ENCODE measurements at regions not wholly inside any gene's neighbourhood (a gene's known extent, or its start where the extent isn't known, plus 50 kb on each side); places are given as distances from the start of the nearest gene placed in this dataset.
A peak's percentile ranks its signal among the peaks of the same experiment; 100 is the strongest.
"Not testable (repeated sequence)": the region's sequence is repeated elsewhere in the genome, so short reads cannot be mapped to it uniquely, and the experiment has no call there.

- Histone ChIP-seq H3K27ac (ENCODE audit: insufficient read depth in 1 of 2, low read depth in 1 of 2, low read length in 2 of 2, poor library complexity in 1 of 2, severe bottlenecking in 2 of 2) (no peak overlapping the region), H3K36me3 (ENCODE audit: control insufficient read depth in 4 of 4, insufficient read depth in 4 of 4, low read length in 3 of 4) (no peaks in the 10 kb centered on the region), H3K9me3 (ENCODE audit: control extremely low read depth in 1 of 5, control insufficient read depth in 4 of 5, insufficient read depth in 2 of 5, low read depth in 1 of 5, low read length in 4 of 5) (no peaks in the 10 kb centered on the region), H3K4me1 (ENCODE audit: control extremely low read depth in 1 of 4, control insufficient read depth in 4 of 4, insufficient read depth in 4 of 4, low read length in 3 of 4) (no peaks in the 10 kb centered on the region), H3K27me3 (replicated peaks in 2 of 5; ENCODE audit: control insufficient read depth in 4 of 5, insufficient read depth in 5 of 5, low read length in 4 of 5) (no peaks in the 10 kb centered on the region), H3K4me3 (ENCODE audit: control insufficient read depth in 1 of 7, extremely low read depth in 1 of 7, insufficient read depth in 4 of 7, low read depth in 2 of 7, low read length in 6 of 7) (no peak overlapping the region)
- DNase-seq: no peak
- WGBS (ENCODE audit: insufficient coverage): no CpG with 5 or more reads among the region's 2 CpGs
- CTCF ChIA-PET: interaction anchor here (1.3 kb wide), 2 partner anchors 10 to 20 kb away, joined by 4 to 6 read pairs; no protein-coding TSS in a partner anchor
- POLR2A ChIA-PET: no interaction called here
These were observed 281.6 kb downstream of the HGF start for GRCh38 chr7:81488210-81488609.

- H3K27me3 ChIP-seq (replicated peaks in 2 of 5; ENCODE audit: control insufficient read depth in 4 of 5, insufficient read depth in 5 of 5, low read length in 4 of 5): no peaks in the 10 kb centered on the region
- peak in 1 of 3 donors; percentile 13 for DNase-seq
- H3K27ac ChIP-seq (ENCODE audit: insufficient read depth in 1 of 2, low read depth in 1 of 2, low read length in 2 of 2, poor library complexity in 1 of 2, severe bottlenecking in 2 of 2): no peak overlapping the region
- ChIA-PET POLR2A (no interaction called here), CTCF (interaction anchor here (1.3 kb wide), 2 partner anchors 11 to 19 kb away, joined by 4 to 6 read pairs; no protein-coding TSS in a partner anchor)
- H3K9me3 ChIP-seq (ENCODE audit: control extremely low read depth in 1 of 5, control insufficient read depth in 4 of 5, insufficient read depth in 2 of 5, low read depth in 1 of 5, low read length in 4 of 5): no peaks in the 10 kb centered on the region
- no peaks in the 10 kb centered on the region for H3K36me3 ChIP-seq (ENCODE audit: control insufficient read depth in 4 of 4, insufficient read depth in 4 of 4, low read length in 3 of 4)
- no peaks in the 10 kb centered on the region for H3K4me1 ChIP-seq (ENCODE audit: control extremely low read depth in 1 of 4, control insufficient read depth in 4 of 4, insufficient read depth in 4 of 4, low read length in 3 of 4)
- WGBS (ENCODE audit: insufficient coverage): 20% methylated on average over 3 of the region's 6 CpGs
- H3K4me3 ChIP-seq (ENCODE audit: control insufficient read depth in 1 of 7, extremely low read depth in 1 of 7, insufficient read depth in 4 of 7, low read depth in 2 of 7, low read length in 6 of 7): no peak overlapping the region
These were observed 282.3 kb downstream of the HGF start for GRCh38 chr7:81487516-81487915.

GRCh38 chr7:81484261-81484660 is 285.6 kb downstream of the HGF start:
- no peaks in the 10 kb centered on the region for H3K4me1 ChIP-seq (ENCODE audit: control extremely low read depth in 1 of 4, control insufficient read depth in 4 of 4, insufficient read depth in 4 of 4, low read length in 3 of 4)
- H3K27me3 ChIP-seq (replicated peaks in 2 of 5; ENCODE audit: control insufficient read depth in 4 of 5, insufficient read depth in 5 of 5, low read length in 4 of 5): no peaks in the 10 kb centered on the region
- no peak overlapping the region for H3K27ac ChIP-seq (ENCODE audit: insufficient read depth in 1 of 2, low read depth in 1 of 2, low read length in 2 of 2, poor library complexity in 1 of 2, severe bottlenecking in 2 of 2)
- 38% methylated on average over 2 of the region's 3 CpGs for WGBS (ENCODE audit: insufficient coverage)
- H3K4me3 ChIP-seq (ENCODE audit: control insufficient read depth in 1 of 7, extremely low read depth in 1 of 7, insufficient read depth in 4 of 7, low read depth in 2 of 7, low read length in 6 of 7): no peak overlapping the region
- ChIA-PET POLR2A (no interaction called here), CTCF (interaction anchor here (0.6 to 4.8 kb wide), 9 partner anchors 9 to 1700 kb away, joined by 3 to 18 read pairs (median 3); no protein-coding TSS in a partner anchor)
- no peaks in the 10 kb centered on the region for H3K36me3 ChIP-seq (ENCODE audit: control insufficient read depth in 4 of 4, insufficient read depth in 4 of 4, low read length in 3 of 4)
- peak in 2 of 3 donors; percentile 44 to 58 for DNase-seq
- no peaks in the 10 kb centered on the region for H3K9me3 ChIP-seq (ENCODE audit: control extremely low read depth in 1 of 5, control insufficient read depth in 4 of 5, insufficient read depth in 2 of 5, low read depth in 1 of 5, low read length in 4 of 5)

DNA sequence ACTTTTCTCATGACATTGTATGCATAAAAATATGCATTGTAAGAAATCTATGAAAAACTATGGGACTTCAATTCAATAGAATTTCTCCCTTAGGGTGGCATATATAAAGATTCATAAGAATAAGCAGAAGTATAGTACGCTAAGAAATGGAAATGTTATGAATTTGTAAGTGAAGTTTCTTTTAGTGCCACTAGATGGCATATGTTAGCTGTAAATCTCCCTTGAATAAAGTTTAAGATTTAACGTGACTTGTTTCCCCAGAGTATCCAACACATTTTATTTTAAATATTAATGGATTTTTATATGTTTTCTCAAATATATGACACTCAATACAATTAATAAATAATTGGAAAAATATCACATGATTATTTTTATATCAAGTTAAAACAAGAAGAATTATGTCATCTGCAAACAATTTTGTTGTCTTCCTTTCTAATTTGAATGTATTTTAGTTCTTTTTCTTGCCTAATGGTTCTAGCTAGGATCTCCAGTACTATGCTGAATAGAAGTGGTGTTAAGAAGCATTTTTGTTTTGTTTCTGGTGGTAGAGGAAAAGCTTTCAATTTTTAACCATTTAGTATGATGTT is 287.2 kb downstream of the HGF start:
- Histone ChIP-seq H3K4me3 (ENCODE audit: control insufficient read depth in 1 of 7, extremely low read depth in 1 of 7, insufficient read depth in 4 of 7, low read depth in 2 of 7, low read length in 6 of 7) (no peak overlapping the region), H3K27ac (ENCODE audit: insufficient read depth in 1 of 2, low read depth in 1 of 2, low read length in 2 of 2, poor library complexity in 1 of 2, severe bottlenecking in 2 of 2) (no peak overlapping the region), H3K4me1 (ENCODE audit: control extremely low read depth in 1 of 4, control insufficient read depth in 4 of 4, insufficient read depth in 4 of 4, low read length in 3 of 4) (no peaks in the 10 kb centered on the region), H3K9me3 (ENCODE audit: control extremely low read depth in 1 of 5, control insufficient read depth in 4 of 5, insufficient read depth in 2 of 5, low read depth in 1 of 5, low read length in 4 of 5) (no peaks in the 10 kb centered on the region), H3K27me3 (replicated peaks in 2 of 5; ENCODE audit: control insufficient read depth in 4 of 5, insufficient read depth in 5 of 5, low read length in 4 of 5) (no peaks in the 10 kb centered on the region), H3K36me3 (ENCODE audit: control insufficient read depth in 4 of 4, insufficient read depth in 4 of 4, low read length in 3 of 4) (no peaks in the 10 kb centered on the region)
- peak; percentile 28 to 63 (median 63) for DNase-seq
- WGBS (ENCODE audit: insufficient coverage): no CpG with 5 or more reads among the region's 2 CpGs
- POLR2A ChIA-PET: no interaction called here
- CTCF ChIA-PET: interaction anchor here (0.9 to 4.8 kb wide), 9 partner anchors 9 to 1089 kb away, joined by 3 to 18 read pairs (median 3); no protein-coding TSS in a partner anchor

GRCh38 chr7:81478664-81479063 is 291.2 kb downstream of the HGF start:
- 98% methylated on average over 5 of the region's 5 CpGs for WGBS (ENCODE audit: insufficient coverage)
- no peak overlapping the region for H3K4me3 ChIP-seq (ENCODE audit: control insufficient read depth in 1 of 7, extremely low read depth in 1 of 7, insufficient read depth in 4 of 7, low read depth in 2 of 7, low read length in 6 of 7)
- H3K27me3 ChIP-seq (replicated peaks in 2 of 5; ENCODE audit: control insufficient read depth in 4 of 5, insufficient read depth in 5 of 5, low read length in 4 of 5): no peaks in the 10 kb centered on the region
- H3K36me3 ChIP-seq (ENCODE audit: control insufficient read depth in 4 of 4, insufficient read depth in 4 of 4, low read length in 3 of 4): no peaks in the 10 kb centered on the region
- no peak overlapping the region for H3K27ac ChIP-seq (ENCODE audit: insufficient read depth in 1 of 2, low read depth in 1 of 2, low read length in 2 of 2, poor library complexity in 1 of 2, severe bottlenecking in 2 of 2)
- DNase-seq: no peak
- H3K9me3 ChIP-seq (ENCODE audit: control extremely low read depth in 1 of 5, control insufficient read depth in 4 of 5, insufficient read depth in 2 of 5, low read depth in 1 of 5, low read length in 4 of 5): no peaks in the 10 kb centered on the region
- POLR2A ChIA-PET: no interaction called here
- CTCF ChIA-PET: interaction anchor here (1.0 to 1.6 kb wide), 5 partner anchors 8 to 539 kb away, joined by 3 to 4 read pairs (median 4); no protein-coding TSS in a partner anchor
- H3K4me1 ChIP-seq (ENCODE audit: control extremely low read depth in 1 of 4, control insufficient read depth in 4 of 4, insufficient read depth in 4 of 4, low read length in 3 of 4): no peaks in the 10 kb centered on the region

GRCh38 chr7:81478201-81478600 is 291.6 kb downstream of the HGF start:
- POLR2A ChIA-PET; H3K9me3 ChIP-seq (ENCODE audit: control extremely low read depth in 1 of 5, control insufficient read depth in 4 of 5, insufficient read depth in 2 of 5, low read depth in 1 of 5, low read length in 4 of 5); DNase-seq; H3K4me1 ChIP-seq (ENCODE audit: control extremely low read depth in 1 of 4, control insufficient read depth in 4 of 4, insufficient read depth in 4 of 4, low read length in 3 of 4); H3K27me3 ChIP-seq (replicated peaks in 2 of 5; ENCODE audit: control insufficient read depth in 4 of 5, insufficient read depth in 5 of 5, low read length in 4 of 5); H3K27ac ChIP-seq (ENCODE audit: insufficient read depth in 1 of 2, low read depth in 1 of 2, low read length in 2 of 2, poor library complexity in 1 of 2, severe bottlenecking in 2 of 2); H3K4me3 ChIP-seq (ENCODE audit: control insufficient read depth in 1 of 7, extremely low read depth in 1 of 7, insufficient read depth in 4 of 7, low read depth in 2 of 7, low read length in 6 of 7); H3K36me3 ChIP-seq (ENCODE audit: control insufficient read depth in 4 of 4, insufficient read depth in 4 of 4, low read length in 3 of 4): not testable (repeated sequence)
- 100% methylated on average over 2 of the region's 3 CpGs for WGBS (ENCODE audit: insufficient coverage)
- CTCF ChIA-PET: interaction anchor here (1.5 to 1.6 kb wide), 3 partner anchors 10 to 540 kb away, joined by 3 to 4 read pairs (median 4); no protein-coding TSS in a partner anchor

DNA sequence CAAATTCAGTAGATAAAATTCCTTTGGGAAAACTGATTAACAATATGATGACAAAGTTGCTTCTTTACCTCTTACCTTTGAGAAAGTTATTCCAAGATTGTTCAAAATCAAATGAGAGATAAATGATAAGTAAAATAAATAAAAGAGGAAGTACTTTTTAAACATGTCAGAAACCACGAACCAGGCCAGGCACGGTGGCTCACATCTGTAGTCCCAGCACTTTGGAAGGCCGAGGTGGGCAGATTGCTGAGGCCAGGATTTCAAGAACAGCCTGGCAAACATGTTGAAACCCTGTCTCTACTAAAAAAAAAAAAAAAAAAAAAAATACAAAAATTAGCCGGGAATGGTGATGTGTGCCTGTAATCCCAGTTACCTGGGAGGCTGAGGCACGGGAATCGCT is 296.6 kb downstream of the HGF start:
- Histone ChIP-seq H3K4me1 (ENCODE audit: control extremely low read depth in 1 of 4, control insufficient read depth in 4 of 4, insufficient read depth in 4 of 4, low read length in 3 of 4) (peaks cover 0 to 4% (median 0%) of the 10 kb centered on the region in 4 experiments), H3K27me3 (replicated peaks in 2 of 5; ENCODE audit: control insufficient read depth in 4 of 5, insufficient read depth in 5 of 5, low read length in 4 of 5) (no peaks in the 10 kb centered on the region), H3K36me3 (ENCODE audit: control insufficient read depth in 4 of 4, insufficient read depth in 4 of 4, low read length in 3 of 4) (no peaks in the 10 kb centered on the region), H3K9me3 (ENCODE audit: control extremely low read depth in 1 of 5, control insufficient read depth in 4 of 5, insufficient read depth in 2 of 5, low read depth in 1 of 5, low read length in 4 of 5) (no peaks in the 10 kb centered on the region), H3K4me3 (ENCODE audit: control insufficient read depth in 1 of 7, extremely low read depth in 1 of 7, insufficient read depth in 4 of 7, low read depth in 2 of 7, low read length in 6 of 7) (no peak overlapping the region), H3K27ac (ENCODE audit: insufficient read depth in 1 of 2, low read depth in 1 of 2, low read length in 2 of 2, poor library complexity in 1 of 2, severe bottlenecking in 2 of 2) (no peak overlapping the region)
- DNase-seq: peak; percentile 22 to 65 (median 52)
- ChIA-PET POLR2A (no interaction called here), CTCF (no interaction called here)
- WGBS (ENCODE audit: insufficient coverage): 95% methylated on average over 3 of the region's 6 CpGs
